H1 (cell line): ENCODE measurements at regions not wholly inside any gene's neighbourhood (a gene's known extent, or its start where the extent isn't known, plus 50 kb on each side); places are given as distances from the start of the nearest gene placed in this dataset.

Source experiments
- CTCF ChIA-PET: fragments of 300-600 bp; sonication (Branson Sonifier 250); formaldehyde crosslinking; loops from one replicate; lab custom pipeline; 2021; ENCODE audit not compliant: partially characterized antibody; lab: Charles Lee
- POLR2A ChIA-PET: fragments of 300-600 bp; sonication (Branson Sonifier 250); formaldehyde crosslinking; loops from one replicate; lab custom pipeline; 2021; ENCODE audit warnings: inconsistent platforms; ENCODE audit not compliant: partially characterized antibody; lab: Charles Lee
- DNase-seq, 2 experiments: peaks; one replicate each; pipeline versions ENCODE4 v3.0.0 to v3.0.0-alpha.2; 2010 to 2022; ENCODE audit warnings: low spot score in 2 of 2, low read depth in 1 of 2, mixed read lengths in 1 of 2
- FAIRE-seq: peaks from 2 replicates; lab custom pipeline; 2011; peaks lifted over from hg19 to GRCh38; lab: Jason Lieb, UNC
- H2AFZ ChIP-seq: 2 replicates; pipeline ENCODE4 v1.8.1; 2012; ENCODE audit warnings: low read length, inconsistent platforms
- H2AK5ac ChIP-seq: 2 replicates; pipeline ENCODE4 v1.6.1; 2013; ENCODE audit warnings: low read depth, low read length
- H2BK120ac ChIP-seq: replicated peaks from 2 replicates; pipeline ENCODE3; 2013; ENCODE audit warnings: low read depth, low read length, inconsistent platforms
- H2BK12ac ChIP-seq: 2 replicates; pipeline ENCODE4 v1.6.1; 2013; ENCODE audit warnings: low read depth, low read length
- H2BK15ac ChIP-seq: 2 replicates; pipeline ENCODE4 v1.6.1; 2013; ENCODE audit warnings: low read length
- H2BK20ac ChIP-seq: 2 replicates; pipeline ENCODE4 v1.6.1; 2013; ENCODE audit warnings: low read length
- H2BK5ac ChIP-seq: 2 replicates; pipeline ENCODE4 v1.6.1; 2013; ENCODE audit warnings: low read depth, low read length
- H3K14ac ChIP-seq: 2 replicates; pipeline ENCODE4 v1.6.1; 2013; ENCODE audit warnings: inconsistent platforms; ENCODE audit not compliant: insufficient read length
- H3K18ac ChIP-seq: 2 replicates; pipeline ENCODE4 v1.6.1; 2013; ENCODE audit warnings: low read length; ENCODE audit errors: extremely low read depth
- H3K23ac ChIP-seq: 2 replicates; pipeline ENCODE4 v1.6.1; 2013; ENCODE audit warnings: inconsistent platforms; ENCODE audit not compliant: insufficient read length
- H3K23me2 ChIP-seq: 2 replicates; pipeline ENCODE4 v1.6.1; 2013; ENCODE audit warnings: low read depth, low read length
- H3K27ac ChIP-seq: 2 replicates; pipeline ENCODE4 v1.6.1; 2011; ENCODE audit warnings: low read depth, low read length, inconsistent platforms
- H3K27me3 ChIP-seq, 4 experiments: replicated peaks in 1 of 4; 1 replicate in 1 of 4; 2 replicates in 3 of 4; pipeline versions ENCODE4 v1.6.1 to v1.8.1; 2011 to 2013; ENCODE audit warnings: low read length in 3 of 4, mild to moderate bottlenecking in 3 of 4, inconsistent platforms in 2 of 4, mixed read lengths in 2 of 4, moderate library complexity in 1 of 4; ENCODE audit not compliant: control insufficient read depth in 3 of 4, insufficient read depth in 3 of 4; ENCODE audit errors: extremely low read depth in 1 of 4
- H3K36me3 ChIP-seq, 4 experiments: 2 replicates each; pipeline versions ENCODE4 v1.6.1 to v1.8.1; 2011 to 2013; ENCODE audit warnings: mild to moderate bottlenecking in 4 of 4, low read length in 3 of 4, moderate library complexity in 2 of 4, control low read depth in 1 of 4, inconsistent platforms in 1 of 4; ENCODE audit not compliant: insufficient read depth in 4 of 4, control insufficient read depth in 2 of 4
- H3K4ac ChIP-seq: replicated peaks from 2 replicates; pipeline ENCODE3; 2013; ENCODE audit warnings: low read length, low read depth, mixed read lengths, inconsistent platforms; ENCODE audit not compliant: insufficient read length
- H3K4me1 ChIP-seq, 4 experiments: replicated peaks in 1 of 4; 1 replicate in 1 of 4; 2 replicates in 3 of 4; pipeline versions ENCODE4 v1.6.1 to v1.8.1; 2011 to 2013; ENCODE audit warnings: low read length in 3 of 4, inconsistent platforms in 2 of 4, mixed read lengths in 1 of 4; ENCODE audit not compliant: insufficient read depth in 4 of 4, control insufficient read depth in 3 of 4
- H3K4me2 ChIP-seq, 2 experiments: 2 replicates each; pipeline versions ENCODE4 v1.6.1 to v1.8.1; 2011 to 2013; ENCODE audit warnings: low read depth in 2 of 2, low read length in 2 of 2, control low read depth in 1 of 2, inconsistent platforms in 1 of 2, mild to moderate bottlenecking in 1 of 2; ENCODE audit not compliant: insufficient read depth in 1 of 2
- H3K4me3 ChIP-seq, 4 experiments: fragments of 200-600, 300-600 bp in 1 of 4; sonication (generic), shearing (Covaris generic), sonication (Bioruptor Twin) in 1 of 4; 2 replicates each; pipeline versions ENCODE4 v1.5.1 to v1.8.1; 2011 to 2016; ENCODE audit warnings: low read length in 4 of 4, low read depth in 3 of 4, control low read depth in 2 of 4, inconsistent platforms in 2 of 4, mild to moderate bottlenecking in 2 of 4, mixed read lengths in 1 of 4, moderate library complexity in 1 of 4; ENCODE audit not compliant: insufficient read depth in 2 of 4; ENCODE audit errors: extremely low read depth in 1 of 4
- H3K56ac ChIP-seq: replicated peaks from 2 replicates; pipeline ENCODE3; 2013; ENCODE audit warnings: low read depth, mild to moderate bottlenecking, mixed read lengths, low read length, inconsistent platforms; ENCODE audit not compliant: insufficient read length
- H3K79me1 ChIP-seq: 2 replicates; pipeline ENCODE4 v1.6.1; 2013; ENCODE audit warnings: low read depth, low read length, control low read depth
- H3K79me2 ChIP-seq, 2 experiments: 2 replicates each; pipeline versions ENCODE4 v1.6.1 to v1.8.1; 2012 to 2013; ENCODE audit warnings: low read length in 2 of 2, mild to moderate bottlenecking in 2 of 2, inconsistent platforms in 1 of 2; ENCODE audit not compliant: insufficient read depth in 2 of 2, control insufficient read depth in 1 of 2
- H3K9ac ChIP-seq, 4 experiments: replicated peaks in 1 of 4; 1 replicate in 1 of 4; 2 replicates in 3 of 4; pipeline versions ENCODE4 v1.6.1 to v1.8.1; 2011 to 2013; ENCODE audit warnings: low read depth in 3 of 4, low read length in 3 of 4, control low read depth in 2 of 4, mild to moderate bottlenecking in 2 of 4, moderate library complexity in 2 of 4, inconsistent platforms in 1 of 4; ENCODE audit errors: extremely low read depth in 1 of 4
- H3K9me3 ChIP-seq, 2 experiments: 2 replicates each; pipeline versions ENCODE4 v1.6.1 to v1.8.1; 2012 to 2013; ENCODE audit warnings: mild to moderate bottlenecking in 2 of 2, moderate library complexity in 2 of 2, control low read depth in 1 of 2, inconsistent platforms in 1 of 2, low read depth in 1 of 2, low read length in 1 of 2, mixed read lengths in 1 of 2; ENCODE audit not compliant: insufficient read depth in 2 of 2
- H4K20me1 ChIP-seq, 2 experiments: replicated peaks in 1 of 2; 2 replicates each; pipeline versions ENCODE3 to v1.8.1; 2011 to 2013; ENCODE audit warnings: inconsistent platforms in 2 of 2, low read length in 2 of 2, mild to moderate bottlenecking in 1 of 2; ENCODE audit not compliant: insufficient read depth in 2 of 2, control insufficient read depth in 1 of 2
- H4K5ac ChIP-seq: 2 replicates; pipeline ENCODE4 v1.6.1; 2013; ENCODE audit warnings: low read length, low read depth, mixed read lengths, inconsistent platforms; ENCODE audit not compliant: insufficient read length
- H4K8ac ChIP-seq: 2 replicates; pipeline ENCODE4 v1.8.0; 2013; ENCODE audit warnings: mild to moderate bottlenecking, moderate library complexity, low read length, inconsistent platforms; ENCODE audit not compliant: insufficient read depth; ENCODE audit errors: extremely low read depth
- H4K91ac ChIP-seq: replicated peaks from 2 replicates; pipeline ENCODE3; 2013; ENCODE audit warnings: low read length, mixed read lengths, inconsistent platforms; ENCODE audit not compliant: insufficient read length
- CBX5 ChIP-seq: fragments of 300-800, 300-1000 bp; sonication (generic); IDR thresholded peaks from 2 replicates; pipeline ENCODE4 v1.7.1; 2016; ENCODE audit warnings: antibody characterized with exemption, low read length, low read depth
- E2F6 ChIP-seq: IDR thresholded peaks from 2 replicates; pipeline ENCODE4 v1.6.1; 2012; ENCODE audit warnings: inconsistent platforms
- KDM4A ChIP-seq: IDR thresholded peaks from one replicate; pipeline ENCODE4 v1.7.1; 2012; ENCODE audit warnings: low read depth, mild to moderate bottlenecking, moderate library complexity, low read length, inconsistent platforms; ENCODE audit not compliant: severe bottlenecking
- POU5F1 ChIP-seq: IDR thresholded peaks from 2 replicates; pipeline ENCODE4 v1.6.1; 2011; ENCODE audit warnings: low read depth, mild to moderate bottlenecking, low read length, moderate library complexity
- SP1 ChIP-seq: IDR thresholded peaks from 2 replicates; pipeline ENCODE4 v1.6.1; 2011; ENCODE audit warnings: low read depth, low read length
- TAF7 ChIP-seq: optimal IDR thresholded peaks from 2 replicates; pipeline ENCODE3; 2011; ENCODE audit warnings: low read depth, mild to moderate bottlenecking, inconsistent platforms, low read length, moderate library complexity, borderline replicate concordance
- TEAD4 ChIP-seq: IDR thresholded peaks from 2 replicates; pipeline ENCODE4 v1.6.1; 2012; ENCODE audit warnings: low read depth, low read length, inconsistent platforms, mixed read lengths
- YY1 ChIP-seq: IDR thresholded peaks from 2 replicates; pipeline ENCODE4 v1.6.1; 2011; ENCODE audit warnings: low read depth, mild to moderate bottlenecking, low read length
- WGBS, 2 experiments: shearing (Covaris generic) in 1 of 2; methylation state at CpG; one replicate each; pipeline versions ENCODE4 v1.1.6 to v1.1.7; 2013 to 2015; ENCODE audit warnings: low lambda C conversion rate in 2 of 2, mixed read lengths in 2 of 2, inconsistent platforms in 1 of 2, low coverage in 1 of 2, missing lambda C conversion rate in 1 of 2; ENCODE audit not compliant: insufficient replicate concordance in 2 of 2, insufficient coverage in 1 of 2, insufficient read length in 1 of 2; ENCODE audit errors: extremely low coverage in 1 of 2, missing lambda C conversion rate in 1 of 2; 5-methylcytosine and 5-hydroxymethylcytosine counted together
- TF ChIP-seq, protein P1 (sequence below): IDR thresholded peaks from 2 replicates; pipeline ENCODE4 v1.6.1; 2012; ENCODE audit warnings: inconsistent platforms

- Histone ChIP-seq H2BK12ac (no peak overlapping the region), H3K56ac (no peak overlapping the region), H3K4ac (no peak overlapping the region), H2AFZ (no peak overlapping the region), H3K79me1 (no peaks in the 10 kb centered on the region), H3K9me3 (peaks cover under 1 to 3% of the 10 kb centered on the region in 2 experiments; a peak in 2 of 4 replicates), H2BK15ac (no peak overlapping the region), H3K23me2 (no peaks in the 10 kb centered on the region), H4K20me1 (no peaks in the 10 kb centered on the region), H2BK5ac (no peak overlapping the region), H3K79me2 (no peaks in the 10 kb centered on the region), H3K9ac (no peak overlapping the region), H4K91ac (no peak overlapping the region), H2BK20ac (no peak overlapping the region), H3K27ac (no peak overlapping the region), H2BK120ac (no peak overlapping the region), H3K36me3 (no peaks in the 10 kb centered on the region), H4K8ac (peak overlapping the region; percentile 12; the same call in 1 of the 2 replicates), H3K27me3 (no peaks in the 10 kb centered on the region), H3K18ac (no peak overlapping the region), H3K23ac (no peak overlapping the region), H3K4me3 (no peak overlapping the region), H3K4me2 (no peak overlapping the region), H4K5ac (no peak overlapping the region), H2AK5ac (no peak overlapping the region), H3K4me1 (peaks cover 0 to 7% (median 5%) of the 10 kb centered on the region in 4 experiments; a peak in 4 of 7 replicates), H3K14ac (no peak overlapping the region)
- FAIRE-seq (peak; percentile 55), DNase-seq (no peak)
- TF ChIP-seq E2F6 = peak; percentile 59
- TF ChIP-seq TAF7 = no peak
- TF ChIP-seq YY1 = no peak
- 0 out of 2 replicates have a peak, but pooled peaks have one; percentile 27 for TF ChIP-seq SP1
- peak; percentile 43; the same call in 1 of the 2 replicates for TF ChIP-seq TEAD4
- TF ChIP-seq KDM4A = no peak
- 0 out of 2 replicates have a peak, but pooled peaks have one; percentile 6 for TF ChIP-seq POU5F1
- TF ChIP-seq, protein P1, sequence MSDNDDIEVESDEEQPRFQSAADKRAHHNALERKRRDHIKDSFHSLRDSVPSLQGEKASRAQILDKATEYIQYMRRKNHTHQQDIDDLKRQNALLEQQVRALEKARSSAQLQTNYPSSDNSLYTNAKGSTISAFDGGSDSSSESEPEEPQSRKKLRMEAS = 0 out of 2 replicates have a peak, but pooled peaks have one; percentile 40
- no peak for TF ChIP-seq CBX5
- POLR2A ChIA-PET = interaction anchor here (2.7 kb wide), 1 partner anchor 122 kb away, joined by 14 read pairs; no protein-coding TSS in a partner anchor
- 78% methylated on average over 9 of the region's 9 CpGs; no CpG with 5 or more reads in 1 of the 2 experiments for WGBS, 2 experiments
- CTCF ChIA-PET = interaction anchor here (0.9 to 10.2 kb wide), 12 partner anchors 11 to 175 kb away, joined by 3 to 147 read pairs (median 10); no protein-coding TSS in a partner anchor
Measured at GRCh38 chr9:89550346-89550927, 52.5 kb upstream of the SEMA4D start.
